Right lobe of liver (tissue), 4 donors: ENCODE measurements at regions not wholly inside any gene's neighbourhood (a gene's known extent, or its start where the extent isn't known, plus 50 kb on each side); places are given as distances from the start of the nearest gene placed in this dataset.

Experiments used
- CTCF ChIP-seq, 4 donors: fragments of 200-600 bp in 3 of 4; fragments of 450-650 bp in 1 of 4; IDR thresholded peaks; one replicate each; pipeline versions ENCODE4 v1.5.1 to v1.8.0; 2016 to 2022; ENCODE audit warnings: antibody characterized with exemption in 4 of 4, mild to moderate bottlenecking in 2 of 4
- POLR2A ChIP-seq: fragments of 450-650 bp; IDR thresholded peaks from one replicate; pipeline ENCODE4 v1.6.1; 2017; ENCODE audit warnings: antibody characterized with exemption, mild to moderate bottlenecking
- donor health status: DM: no; HTN: no; CAD: no.
- donor health status: DM: no; HTN: no; CAD: no.
- donor health status: DM: no; HTN: yes; CAD: no.

GRCh38 chr14:44606576-44606975 lies 99.5 kb upstream of the FSCB start:
- TF ChIP-seq CTCF (IDR thresholded peaks at IDR 0.05), result no peak
- no peak for TF ChIP-seq POLR2A
